COLO668 (cell line): ENCODE measurements at regions not wholly inside any gene's neighbourhood (a gene's known extent, or its start where the extent isn't known, plus 50 kb on each side); places are given as distances from the start of the nearest gene placed in this dataset.

ENCODE experiments used
- DNase-seq: peaks from one replicate; lab custom pipeline; 2025; ENCODE audit not compliant: unreplicated experiment; lab: John Stamatoyannopoulos, UW

DNA sequence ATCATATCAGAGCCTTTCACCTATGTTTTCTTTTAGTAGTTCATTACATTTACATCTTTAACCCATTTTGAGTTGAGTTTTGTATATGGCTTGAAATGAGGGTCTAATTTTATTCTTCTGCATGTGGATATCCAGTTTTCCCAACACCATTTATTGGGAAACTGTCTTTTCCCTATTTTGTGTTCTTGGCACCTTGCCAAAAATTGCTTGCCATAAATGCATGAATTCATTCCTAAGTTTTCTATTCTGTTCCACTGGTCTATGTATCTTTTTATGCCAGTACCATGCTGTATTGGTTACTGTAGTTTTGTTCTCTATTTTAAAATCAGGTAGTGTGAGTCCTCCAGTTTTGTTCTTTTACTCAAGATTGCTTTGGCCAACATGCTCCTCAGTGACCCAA is 144.0 kb upstream of the OBI1 start:
- no peak for DNase-seq

DNA sequence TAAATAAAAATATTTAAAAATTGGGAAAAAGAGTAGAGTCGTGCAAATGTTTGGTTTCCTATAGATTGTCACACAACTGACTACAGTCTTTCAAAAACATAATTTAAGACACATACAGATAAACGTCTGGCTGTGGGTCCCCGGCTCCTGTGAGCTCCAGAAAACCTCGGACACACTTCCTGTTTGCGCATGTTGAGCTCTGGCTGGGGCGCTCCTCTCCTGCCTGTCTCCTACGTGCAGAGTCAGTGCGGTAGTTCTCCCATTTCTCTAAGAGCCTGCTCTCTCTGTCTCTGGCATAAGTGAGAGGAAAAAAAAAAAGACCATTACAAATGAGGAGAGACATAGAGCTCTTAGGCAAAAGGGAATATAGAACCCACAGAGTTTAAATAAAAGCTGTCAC is 128.2 kb upstream of the OBI1 start:
- DNase-seq = no peak

DNA sequence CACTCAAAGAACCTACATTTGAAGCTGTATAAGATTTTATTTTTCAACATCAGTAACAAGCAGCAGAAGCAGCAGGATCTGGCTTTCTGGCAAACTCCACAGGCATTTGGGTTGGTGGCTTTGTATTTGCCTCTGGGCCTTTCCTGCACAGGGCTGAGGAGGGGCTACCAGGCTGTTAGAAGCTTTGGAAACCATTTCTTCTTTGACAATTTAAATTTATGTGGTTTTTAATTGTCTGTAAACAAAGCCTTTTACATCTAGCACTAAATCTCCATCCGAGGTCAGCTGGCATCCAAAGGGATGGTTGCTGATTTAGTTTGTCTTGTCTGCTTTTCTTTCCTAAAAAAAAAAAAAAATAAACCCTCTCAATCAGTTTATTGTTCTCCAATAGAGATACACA is 127.5 kb upstream of the OBI1 start:
- DNase-seq = no peak

DNA sequence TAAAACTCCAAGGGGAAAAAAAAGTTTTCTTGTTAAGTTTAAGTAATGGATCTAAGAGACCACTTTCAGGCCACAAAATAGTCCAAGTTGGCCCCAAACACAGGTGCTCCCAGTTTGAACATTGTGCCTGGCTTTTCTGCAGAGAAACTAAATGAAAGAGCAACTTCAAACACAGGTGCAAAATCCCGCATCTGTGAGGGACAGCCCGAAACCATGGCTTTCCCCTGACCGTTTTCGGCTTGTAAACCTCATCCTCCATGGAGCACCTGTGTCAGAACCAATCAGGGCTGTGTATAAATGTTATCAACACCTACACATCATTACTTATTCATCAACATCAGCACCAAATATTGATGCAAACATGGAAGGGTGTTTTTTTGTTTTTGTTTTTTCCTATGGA is 126.8 kb upstream of the OBI1 start:
- DNase-seq = no peak

DNA sequence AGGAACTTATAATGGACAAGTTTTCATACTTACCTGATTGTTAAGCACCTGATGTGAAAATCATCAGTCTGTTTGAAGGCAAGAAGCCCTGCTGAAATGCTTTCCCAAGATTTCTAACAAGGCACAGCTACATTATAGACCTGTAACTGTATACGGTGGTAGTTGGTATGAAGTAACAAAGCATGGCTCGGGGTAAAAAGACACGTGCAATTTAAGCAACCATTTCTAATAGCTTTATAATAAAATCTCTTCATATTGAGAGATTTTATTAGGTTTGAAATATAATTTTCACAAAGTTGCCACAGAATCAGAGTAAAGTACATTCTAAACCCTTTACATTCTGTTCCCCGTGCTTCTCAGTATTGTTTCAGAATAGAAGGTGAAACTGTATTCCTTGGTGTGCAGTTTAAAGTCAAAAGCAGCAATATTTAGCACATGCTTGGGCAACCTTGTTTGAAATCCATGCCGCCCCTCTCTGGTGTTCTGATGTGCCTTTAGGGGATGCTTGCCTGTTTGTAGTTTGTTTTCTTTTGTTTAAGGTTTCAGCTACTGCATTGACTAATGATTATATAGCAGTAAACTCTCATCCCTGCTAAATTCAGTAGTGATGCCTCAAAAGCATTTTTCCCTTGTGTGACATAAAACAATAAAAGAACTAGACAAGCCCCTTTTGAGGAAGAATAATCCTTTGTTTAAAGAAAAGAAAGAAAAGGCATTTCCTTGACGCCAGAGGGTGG is 125.2 kb upstream of the OBI1 start:
- DNase-seq = no peak

DNA sequence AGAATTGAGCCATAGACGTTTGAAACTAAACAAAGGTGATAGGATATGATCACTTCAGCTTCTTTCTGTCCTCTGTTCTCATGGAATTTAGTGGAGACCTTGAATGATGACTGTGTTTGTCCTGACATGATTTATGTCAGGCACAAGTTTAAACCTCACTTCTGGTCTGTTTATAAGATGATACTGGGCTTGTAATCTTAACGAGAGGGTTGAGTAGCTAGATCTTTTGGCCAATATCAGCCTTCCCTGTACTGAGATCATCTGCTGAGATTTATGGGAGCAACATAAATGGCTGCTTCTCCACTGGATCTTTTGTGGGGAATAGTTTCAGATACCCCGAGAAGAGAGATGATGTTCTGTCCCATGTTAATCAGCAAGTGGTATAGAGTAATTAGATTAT is 121.8 kb upstream of the OBI1 start:
- no peak for DNase-seq

DNA sequence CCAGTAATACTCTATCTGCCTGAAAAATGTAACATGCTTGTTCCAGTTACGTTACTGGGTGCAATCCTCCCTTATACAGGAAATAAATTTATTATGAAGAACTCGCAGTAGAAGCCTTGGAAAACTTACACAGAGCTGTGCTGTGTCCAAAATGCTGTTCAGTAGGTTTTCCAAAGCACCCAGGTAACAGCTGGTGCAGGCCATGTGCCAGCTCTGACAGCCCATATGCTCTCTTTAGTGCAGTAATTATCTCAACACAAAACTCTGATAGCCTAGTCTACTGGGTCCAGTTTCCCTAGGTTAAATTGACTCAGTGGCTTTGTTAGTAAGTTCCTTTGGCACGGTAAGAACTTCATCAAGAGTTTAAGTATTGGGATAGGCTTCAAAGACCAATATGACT is 120.7 kb upstream of the OBI1 start:
- DNase-seq = no peak

DNA sequence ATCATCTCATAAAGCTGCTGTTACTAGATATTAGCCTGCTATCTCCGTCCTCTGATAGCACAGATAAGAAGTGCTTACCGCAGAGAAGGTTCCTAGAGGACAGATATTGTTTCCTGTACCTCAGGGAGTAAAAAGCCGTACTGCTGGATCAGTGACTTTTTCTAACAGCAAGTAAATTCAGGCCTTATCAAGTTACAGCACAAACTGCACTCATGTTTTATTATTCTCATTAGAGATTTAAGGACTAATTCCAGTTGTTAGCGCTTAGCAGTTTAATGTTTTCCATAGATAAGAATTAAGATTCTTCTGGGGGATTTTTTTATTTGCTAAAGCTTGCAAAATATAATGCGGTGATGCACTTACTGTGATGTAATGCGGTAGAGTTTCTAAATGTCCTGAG is 119.0 kb upstream of the OBI1 start:
- no peak for DNase-seq

DNA sequence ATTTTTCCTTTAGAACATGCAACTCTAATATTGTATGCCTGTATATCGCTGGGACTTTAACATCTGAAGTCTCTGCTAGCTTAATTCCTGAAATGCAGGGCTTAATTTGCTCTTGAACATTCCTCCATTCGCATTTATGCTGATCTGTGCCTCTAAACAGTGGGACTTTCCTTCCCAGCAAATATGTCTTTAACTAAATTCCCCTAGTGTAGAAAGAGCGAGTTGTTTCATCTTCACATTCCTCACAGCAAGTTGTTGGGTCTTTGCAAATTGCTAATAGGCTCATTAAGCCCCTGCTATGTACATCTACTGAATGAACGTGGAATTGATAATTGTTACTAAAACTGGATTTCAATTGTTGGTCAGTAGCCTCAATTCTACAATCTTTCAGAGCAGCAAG is 118.4 kb upstream of the OBI1 start:
- DNase-seq = no peak

DNA sequence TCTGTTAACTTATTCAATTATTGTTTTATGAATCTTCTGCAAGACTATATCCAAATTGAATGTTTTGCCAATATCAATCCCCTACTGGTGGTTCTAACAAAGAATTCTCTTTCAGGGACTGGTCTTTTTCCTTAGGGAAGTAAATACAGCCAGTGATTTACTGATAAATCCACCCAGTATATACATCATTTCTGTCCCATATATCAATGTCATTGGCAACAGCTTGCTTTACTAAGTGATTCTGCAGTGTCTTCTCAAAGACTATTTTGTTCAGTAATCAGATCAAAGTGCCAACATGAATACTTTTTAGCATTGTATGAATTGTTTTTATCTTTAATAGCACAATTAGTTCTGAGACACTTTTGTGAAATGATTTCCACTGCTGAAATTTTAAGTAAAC is 114.0 kb upstream of the OBI1 start:
- DNase-seq = no peak

DNA sequence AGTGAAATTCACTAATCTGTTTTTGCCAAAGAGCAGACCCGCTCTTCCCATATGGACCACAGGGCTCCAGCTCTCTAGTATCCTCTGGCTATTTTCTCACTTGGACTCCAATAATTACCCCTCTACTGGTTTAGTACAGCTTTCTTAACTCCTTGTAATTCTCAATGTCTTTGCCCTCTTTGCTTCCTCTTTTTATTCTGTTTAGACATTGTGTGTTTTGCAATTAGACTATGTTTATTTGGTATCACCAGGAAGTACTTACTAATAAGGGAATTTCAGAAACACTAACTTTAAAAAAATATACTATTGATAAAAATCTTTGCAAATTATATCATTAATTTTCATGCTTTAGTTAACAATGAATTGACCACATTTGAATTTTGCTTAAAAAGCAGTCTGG is 111.6 kb upstream of the OBI1 start:
- DNase-seq = no peak

DNA sequence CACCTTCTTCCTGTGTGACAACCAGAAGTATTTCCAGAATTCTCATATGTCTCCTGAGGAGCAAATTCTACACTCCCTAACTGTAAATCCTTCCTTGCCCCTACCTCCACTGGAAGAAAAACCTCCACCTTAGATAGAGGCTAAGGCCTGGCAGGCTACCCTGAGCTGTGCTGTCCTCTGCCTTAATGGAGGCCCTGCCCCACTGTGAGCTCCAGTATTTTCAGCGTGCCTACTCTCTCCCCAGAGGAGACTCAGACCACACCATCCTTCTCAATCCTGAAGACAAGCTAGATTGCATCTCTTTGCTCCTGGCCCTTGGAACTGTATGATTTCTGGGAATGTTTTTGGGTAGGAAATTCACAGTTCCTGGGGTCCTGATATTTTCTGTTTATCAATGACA is 110.0 kb upstream of the OBI1 start:
- no peak for DNase-seq

DNA sequence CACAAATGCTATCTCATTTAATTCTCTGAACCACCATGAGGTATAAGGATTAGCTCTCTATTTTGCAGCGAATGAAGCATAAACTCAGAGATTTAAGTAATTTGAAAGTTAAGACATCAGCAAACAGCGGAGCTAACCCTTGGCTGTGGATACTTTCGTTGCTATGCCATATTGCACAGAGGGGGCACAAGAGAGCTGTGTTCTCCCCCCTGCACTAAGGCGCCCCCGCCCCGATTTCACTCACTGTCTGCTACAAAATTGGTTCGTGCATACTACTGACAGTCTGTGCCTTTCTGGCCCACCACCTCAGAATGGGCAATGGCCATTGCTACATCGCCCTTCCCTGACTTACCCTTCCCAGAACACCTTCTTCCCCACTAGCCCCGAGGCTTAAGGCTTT is 105.7 kb upstream of the OBI1 start:
- no peak for DNase-seq

DNA sequence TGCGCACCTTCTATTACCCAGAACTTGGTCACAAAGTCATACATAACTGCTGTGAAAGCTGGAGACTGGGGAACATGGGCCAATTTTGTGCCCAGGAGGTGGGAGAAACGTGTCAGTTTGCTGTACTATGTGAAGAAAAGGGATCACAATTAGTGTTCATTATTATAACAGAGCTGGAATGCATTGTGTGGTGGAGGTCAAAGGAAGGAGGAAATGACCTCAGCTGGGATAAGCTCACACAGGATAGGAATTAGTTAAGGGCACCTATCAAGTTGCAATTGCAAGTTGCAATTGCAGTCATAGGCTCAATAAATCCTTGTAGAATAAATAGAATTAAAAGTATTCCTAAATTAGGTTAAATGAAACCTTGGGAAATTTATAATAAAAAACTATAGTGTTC is 103.9 kb upstream of the OBI1 start:
- no peak for DNase-seq

DNA sequence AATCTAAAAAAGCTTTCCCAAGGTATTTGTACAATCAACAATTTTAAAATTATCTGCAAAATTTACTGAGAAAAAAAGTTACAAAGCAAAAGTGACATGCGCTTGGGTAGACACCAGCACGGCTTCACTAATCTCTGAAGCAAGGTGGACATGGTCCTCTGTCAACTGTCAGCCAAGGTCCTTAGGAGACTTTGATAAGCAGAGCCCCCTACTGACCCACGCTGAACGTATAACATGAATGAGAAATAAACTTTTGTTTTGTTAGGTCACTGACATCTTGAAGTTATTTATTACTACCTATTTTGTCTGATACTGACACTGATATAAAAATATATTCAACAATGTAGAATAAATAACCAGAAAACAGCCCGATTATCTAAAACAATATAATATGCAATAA is 100.7 kb upstream of the OBI1 start:
- no peak for DNase-seq

DNA sequence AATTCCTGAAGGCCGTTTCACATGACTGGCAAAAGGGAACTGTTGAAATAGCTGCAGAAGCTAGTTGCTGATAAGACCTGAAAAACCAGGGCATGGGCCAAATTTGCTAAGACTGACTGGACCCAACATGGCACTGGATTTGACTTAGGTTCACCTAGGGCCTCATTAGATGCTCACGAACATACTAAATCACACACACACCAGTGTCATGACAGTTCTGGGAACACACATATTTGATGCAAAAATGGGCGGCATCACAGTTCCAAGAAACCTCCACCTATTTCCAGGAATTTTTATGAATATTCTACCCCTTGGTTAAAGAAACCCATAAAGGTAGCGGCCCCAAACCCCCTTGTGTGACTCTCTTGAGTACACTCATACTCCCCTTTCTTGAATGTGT is 99.6 kb upstream of the OBI1 start:
- no peak for DNase-seq

DNA sequence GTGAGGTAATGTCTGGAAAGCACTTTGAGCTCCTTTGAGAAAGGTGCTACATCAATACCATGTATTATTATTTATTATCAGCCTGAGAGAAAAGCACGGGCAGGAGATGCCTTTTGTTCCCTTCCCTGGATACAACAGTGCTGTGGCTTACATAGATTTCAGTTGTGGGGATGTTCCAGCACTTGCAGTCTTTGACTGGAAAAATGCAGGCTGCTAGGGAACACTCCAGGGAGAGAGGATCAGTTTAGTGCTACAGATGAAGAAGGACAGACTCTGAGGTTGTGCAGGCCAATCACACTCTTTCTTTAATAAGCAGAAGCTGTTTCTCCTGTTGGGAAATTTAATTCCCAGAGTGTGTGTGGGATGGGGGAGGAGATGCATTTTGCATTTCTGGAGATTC is 94.5 kb upstream of the OBI1 start:
- no peak for DNase-seq

DNA sequence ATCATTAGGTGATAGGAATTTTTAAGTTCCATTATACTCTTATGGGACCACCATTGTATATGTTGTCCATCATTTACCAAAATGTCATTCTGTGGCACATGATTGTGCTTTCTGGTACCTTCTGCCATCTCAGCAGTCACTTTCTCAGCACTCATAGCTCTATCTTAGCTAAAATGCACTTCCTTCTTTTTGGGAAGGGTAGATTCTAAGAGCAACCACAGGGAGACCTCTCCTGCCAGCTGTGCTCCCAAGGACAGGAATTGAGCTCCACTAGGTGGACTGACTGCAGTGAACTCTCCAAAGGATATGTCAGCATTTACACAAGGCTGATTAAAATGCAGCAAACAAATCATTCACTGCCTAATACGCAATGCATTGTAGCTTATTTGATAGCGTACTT is 91.8 kb upstream of the OBI1 start:
- no peak for DNase-seq

DNA sequence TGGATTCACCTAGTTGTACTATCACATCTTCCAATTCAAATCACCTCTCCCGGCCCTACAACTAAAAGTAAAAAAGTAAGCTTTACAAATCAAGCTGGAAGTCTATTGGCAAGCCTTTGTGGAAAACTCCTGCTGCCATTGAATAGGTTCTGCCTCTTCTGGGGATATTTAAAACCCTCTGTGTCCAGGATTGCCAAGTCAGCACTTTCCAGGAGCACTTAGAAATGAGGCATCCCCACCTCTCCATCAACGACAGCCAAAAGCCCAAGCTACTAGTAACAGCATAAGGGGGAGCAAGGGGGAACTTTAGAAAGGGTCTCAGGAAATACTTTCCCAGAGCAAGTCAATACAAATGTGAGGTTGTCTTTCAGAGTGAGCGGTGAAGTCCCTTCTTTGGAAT is 85.0 kb upstream of the OBI1 start:
- no peak for DNase-seq

DNA sequence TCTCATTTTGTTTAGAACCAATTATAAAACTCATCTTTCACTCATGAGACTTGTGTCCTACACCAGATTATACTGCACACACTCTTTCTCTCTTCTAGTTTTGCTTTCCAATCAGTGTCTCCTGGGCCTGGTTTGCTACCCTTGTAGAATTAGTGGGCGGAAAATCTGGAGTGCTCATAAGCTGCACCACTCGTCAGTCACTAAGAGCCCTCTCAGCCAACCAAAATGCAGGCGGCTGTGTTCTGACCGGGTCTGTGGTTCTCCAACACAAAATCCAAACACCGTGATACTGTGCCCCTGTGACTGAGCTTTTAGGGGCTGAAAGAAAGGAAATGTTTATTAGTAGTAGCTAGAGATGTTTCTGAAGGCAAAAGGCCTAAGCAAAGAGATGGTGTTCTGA is 83.7 kb upstream of the OBI1 start:
- DNase-seq = no peak

DNA sequence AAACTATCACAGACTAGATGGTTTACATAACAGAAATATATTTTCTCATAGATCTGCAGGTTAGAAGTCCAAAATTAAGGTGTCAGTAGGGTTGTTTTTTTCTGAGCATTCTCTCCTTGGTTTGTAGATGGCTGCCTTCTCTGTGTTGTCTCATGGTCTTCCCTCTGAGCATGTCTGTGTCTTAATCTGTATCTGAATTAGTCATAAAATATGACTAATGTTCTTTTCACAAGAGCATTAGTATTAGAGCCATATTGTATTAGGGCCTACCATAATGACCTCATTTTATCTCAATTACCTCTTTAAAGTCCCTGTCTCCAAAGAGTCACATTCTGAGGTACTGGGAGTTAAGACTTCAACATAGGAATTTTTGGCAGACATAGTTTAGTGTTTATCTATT is 77.2 kb upstream of the OBI1 start:
- DNase-seq = no peak

DNA sequence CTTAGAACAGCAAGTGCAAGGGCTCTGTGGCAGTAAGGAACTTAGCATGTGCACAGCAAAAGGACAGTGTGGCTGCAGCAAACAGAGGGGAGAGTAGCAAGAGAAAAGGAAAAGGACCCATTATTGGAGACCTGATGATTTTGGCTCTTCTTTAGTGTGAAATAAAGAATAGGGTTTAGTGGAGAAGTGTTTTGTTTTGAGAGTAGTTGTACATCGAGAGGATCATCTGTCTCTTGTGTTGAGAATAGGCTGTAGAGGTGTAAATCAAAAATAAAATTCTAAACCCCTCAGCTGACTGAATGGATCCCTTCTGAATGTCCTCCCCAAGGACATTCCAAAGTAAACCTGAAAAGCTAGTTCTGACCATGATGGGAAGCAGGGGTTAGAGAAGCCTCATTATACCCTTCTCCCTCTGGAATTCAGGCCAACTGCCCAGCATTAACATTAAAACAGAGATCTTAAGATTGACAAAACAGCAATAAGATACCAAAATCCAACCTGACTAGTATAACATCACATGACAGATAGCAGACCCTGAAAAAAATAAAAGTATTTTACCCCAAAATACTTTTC is 73.6 kb upstream of the OBI1 start:
- DNase-seq = no peak

DNA sequence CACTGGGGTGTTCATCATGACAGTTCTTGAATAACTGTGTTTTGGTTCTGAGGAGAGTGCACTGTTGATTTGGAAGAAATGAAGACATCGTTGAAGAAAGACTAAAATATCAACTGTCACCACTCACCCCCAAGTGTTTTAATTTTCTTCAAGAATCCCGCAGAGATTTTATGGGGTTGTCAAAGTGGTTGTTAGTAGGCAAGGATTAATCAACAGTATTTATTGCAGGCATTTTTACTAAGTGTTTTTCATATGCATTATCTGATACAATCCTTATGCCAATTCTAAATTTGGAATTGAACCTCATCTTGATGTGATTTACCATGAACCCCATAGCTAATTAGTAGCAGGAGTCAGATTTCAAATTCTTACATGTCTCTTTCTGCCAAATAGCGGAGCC is 63.7 kb upstream of the OBI1 start:
- no peak for DNase-seq
